ENCODE measurements at regions not wholly inside any gene's neighbourhood (a gene's known extent, or its start where the extent isn't known, plus 50 kb on each side); places are given as distances from the start of the nearest gene placed in this dataset.
"Not testable (repeated sequence)": the region's sequence is repeated elsewhere in the genome, so short reads cannot be mapped to it uniquely, and the experiment has no call there.

GRCh38 chr6:27804851-27805250 is 107.3 kb downstream of the OR2B2 start:
- no peak for DNase-seq

GRCh38 chr6:27800731-27801373 is 111.3 kb downstream of the OR2B2 start:
- DNase-seq = no peak

- no peak for DNase-seq
Observed at GRCh38 chr6:27797960-27798359, 114.2 kb downstream of the OR2B2 start.

- not testable (repeated sequence) for DNase-seq
Observed at GRCh38 chr6:27796736-27797481, 115.3 kb downstream of the OR2B2 start.

GRCh38 chr6:27795697-27796494 is 116.3 kb downstream of the OR2B2 start:
- peak; percentile 69 for DNase-seq

- DNase-seq = peak; percentile 66
Observed at GRCh38 chr6:27791182-27791943, 120.8 kb downstream of the OR2B2 start.

- DNase-seq = not testable (repeated sequence)
Observed at GRCh38 chr6:27788376-27788775, 123.8 kb downstream of the OR2B2 start.

- DNase-seq = no peak
Observed at GRCh38 chr6:27786048-27786447, 126.1 kb downstream of the OR2B2 start.

- no peak for DNase-seq
Observed at GRCh38 chr6:27785294-27785693, 126.9 kb downstream of the OR2B2 start.

GRCh38 chr6:27782748-27783147 is 129.4 kb downstream of the OR2B2 start:
- DNase-seq = no peak

- DNase-seq = no peak
Observed at GRCh38 chr6:27778625-27779417, 133.4 kb downstream of the OR2B2 start.

GRCh38 chr6:27777614-27778355 is 134.4 kb downstream of the OR2B2 start:
- DNase-seq = no peak

GRCh38 chr6:27777126-27777525 is 135.1 kb downstream of the OR2B2 start:
- no peak for DNase-seq

- no peak for DNase-seq
Observed at GRCh38 chr6:27776504-27776903, 135.7 kb downstream of the OR2B2 start.

- no peak for DNase-seq
Observed at GRCh38 chr6:27775796-27776184, 136.4 kb downstream of the OR2B2 start.

GRCh38 chr6:27775138-27775795 is 136.9 kb downstream of the OR2B2 start:
- not testable (repeated sequence) for DNase-seq

- not testable (repeated sequence) for DNase-seq
Observed at GRCh38 chr6:27774264-27774600, 138.0 kb downstream of the OR2B2 start.

GRCh38 chr6:27773542-27774263 is 138.5 kb downstream of the OR2B2 start:
- DNase-seq = not testable (repeated sequence)

GRCh38 chr6:27772261-27773001 is 139.8 kb downstream of the OR2B2 start:
- DNase-seq = peak; percentile 93
